SK-N-SH treated with all-trans-retinoic acid at 6 μM for 48 hours (cell line): ENCODE measurements at regions not wholly inside any gene's neighbourhood (a gene's known extent, or its start where the extent isn't known, plus 50 kb on each side); places are given as distances from the start of the nearest gene placed in this dataset.

Experiments
- ARNTL ChIP-seq: fragments of 450-650 bp; formaldehyde crosslinking; IDR thresholded peaks from 2 replicates; pipeline ENCODE4 v1.5.0; 2020; ENCODE audit warnings: low read depth, mild to moderate bottlenecking, moderate library complexity, borderline replicate concordance
- BACH2 ChIP-seq: fragments of 250-450 bp; sonication (Bioruptor Pico); IDR thresholded peaks from 2 replicates; pipeline ENCODE4 v1.9.0; 2021; ENCODE audit warnings: mild to moderate bottlenecking, borderline replicate concordance
- CSDC2 ChIP-seq: fragments of 250-450 bp; sonication (Bioruptor Pico); IDR thresholded peaks from 2 replicates; pipeline ENCODE4 v1.5.0; 2020; ENCODE audit warnings: mild to moderate bottlenecking, moderate library complexity
- OSR1 ChIP-seq: fragments of 250-450 bp; sonication (Bioruptor Pico); IDR thresholded peaks from 2 replicates; pipeline ENCODE4 v1.8.0; 2022; ENCODE audit warnings: moderate library complexity, mild to moderate bottlenecking, inconsistent platforms
- PPARA ChIP-seq: fragments of 250-450 bp; sonication (Bioruptor Pico); IDR thresholded peaks from 2 replicates; pipeline ENCODE4 v1.5.0; 2020; ENCODE audit warnings: mild to moderate bottlenecking, borderline replicate concordance
- ZC3H10 ChIP-seq: fragments of 250-450 bp; sonication (Bioruptor Pico); IDR thresholded peaks from 2 replicates; pipeline ENCODE4 v1.5.1; 2021; ENCODE audit warnings: mild to moderate bottlenecking, moderate library complexity
- ZNF565 ChIP-seq: fragments of 450-650 bp; formaldehyde crosslinking; conservative IDR thresholded peaks from 2 replicates; pipeline ENCODE4 v1.5.0; 2020; ENCODE audit warnings: low read depth, mild to moderate bottlenecking, moderate library complexity
- ZNF70 ChIP-seq: fragments of 450-650 bp; formaldehyde crosslinking; IDR thresholded peaks from 2 replicates; pipeline ENCODE4 v1.5.0; 2020; ENCODE audit warnings: mild to moderate bottlenecking, moderate library complexity
- ZNF8 ChIP-seq: fragments of 450-650 bp; formaldehyde crosslinking; IDR thresholded peaks from 2 replicates; pipeline ENCODE4 v1.5.0; 2020; ENCODE audit warnings: mild to moderate bottlenecking, moderate library complexity
- TF ChIP-seq, protein P1 (sequence below): fragments of 250-450 bp; sonication (Bioruptor Pico); IDR thresholded peaks from 2 replicates; pipeline ENCODE4 v1.8.0; 2021; ENCODE audit warnings: low read depth, mild to moderate bottlenecking, moderate library complexity, borderline replicate concordance
- TF ChIP-seq, protein P2 (sequence below): fragments of 250-450 bp; sonication (Bioruptor Pico); IDR thresholded peaks from 2 replicates; pipeline ENCODE4 v1.8.0; 2020; ENCODE audit warnings: mild to moderate bottlenecking, moderate library complexity, borderline replicate concordance
- TF ChIP-seq, protein P3 (sequence below): fragments of 250-450 bp; sonication (Bioruptor Pico); IDR thresholded peaks from 2 replicates; pipeline ENCODE4 v1.5.0; 2020; ENCODE audit warnings: mild to moderate bottlenecking, moderate library complexity
- TF ChIP-seq, protein P4 (sequence below): fragments of 250-450 bp; sonication (Bioruptor Pico); IDR thresholded peaks from 2 replicates; pipeline ENCODE4 v1.5.1; 2020; ENCODE audit warnings: low read depth, mild to moderate bottlenecking, moderate library complexity
- TF ChIP-seq, protein P5 (sequence below): fragments of 250-450 bp; sonication (Bioruptor Pico); IDR thresholded peaks from 2 replicates; pipeline ENCODE4 v1.5.1; 2021; ENCODE audit warnings: mild to moderate bottlenecking, moderate library complexity

DNA sequence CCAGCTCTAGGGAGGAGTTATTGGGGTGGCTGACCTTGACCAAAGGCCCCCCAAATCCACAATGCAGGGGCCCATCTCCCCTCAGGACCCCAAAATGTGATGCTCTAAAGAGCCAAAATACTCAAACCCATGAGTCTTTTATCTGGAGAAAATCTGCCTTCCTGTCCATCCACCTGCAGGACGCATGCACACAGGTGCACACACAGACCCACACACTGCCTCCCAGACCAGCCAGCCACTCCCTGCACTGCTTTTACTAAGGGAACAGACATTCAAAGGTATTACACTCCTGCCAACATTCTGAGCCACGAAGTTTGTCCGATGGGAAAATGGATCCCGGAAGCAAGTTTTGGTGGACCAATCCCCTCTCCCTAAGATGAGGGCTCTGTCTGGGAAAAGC, 76.1 kb upstream of the CDH5 start:
- TF ChIP-seq ZNF565 (no peak), BACH2 (CRISPR knock-in tag) (no peak), ARNTL (CRISPR knock-in tag) (no peak), ZC3H10 (CRISPR knock-in tag) (no peak), ZNF8 (CRISPR knock-in tag) (no peak), ZNF70 (CRISPR knock-in tag) (no peak), OSR1 (CRISPR knock-in tag) (no peak), CSDC2 (no peak), PPARA (CRISPR knock-in tag) (no peak)
- TF ChIP-seq, protein P1, sequence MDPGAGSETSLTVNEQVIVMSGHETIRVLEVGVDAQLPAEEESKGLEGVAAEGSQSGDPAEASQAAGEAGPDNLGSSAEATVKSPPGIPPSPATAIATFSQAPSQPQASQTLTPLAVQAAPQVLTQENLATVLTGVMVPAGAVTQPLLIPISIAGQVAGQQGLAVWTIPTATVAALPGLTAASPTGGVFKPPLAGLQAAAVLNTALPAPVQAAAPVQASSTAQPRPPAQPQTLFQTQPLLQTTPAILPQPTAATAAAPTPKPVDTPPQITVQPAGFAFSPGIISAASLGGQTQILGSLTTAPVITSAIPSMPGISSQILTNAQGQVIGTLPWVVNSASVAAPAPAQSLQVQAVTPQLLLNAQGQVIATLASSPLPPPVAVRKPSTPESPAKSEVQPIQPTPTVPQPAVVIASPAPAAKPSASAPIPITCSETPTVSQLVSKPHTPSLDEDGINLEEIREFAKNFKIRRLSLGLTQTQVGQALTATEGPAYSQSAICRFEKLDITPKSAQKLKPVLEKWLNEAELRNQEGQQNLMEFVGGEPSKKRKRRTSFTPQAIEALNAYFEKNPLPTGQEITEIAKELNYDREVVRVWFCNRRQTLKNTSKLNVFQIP, result no peak
- TF ChIP-seq, protein P2, sequence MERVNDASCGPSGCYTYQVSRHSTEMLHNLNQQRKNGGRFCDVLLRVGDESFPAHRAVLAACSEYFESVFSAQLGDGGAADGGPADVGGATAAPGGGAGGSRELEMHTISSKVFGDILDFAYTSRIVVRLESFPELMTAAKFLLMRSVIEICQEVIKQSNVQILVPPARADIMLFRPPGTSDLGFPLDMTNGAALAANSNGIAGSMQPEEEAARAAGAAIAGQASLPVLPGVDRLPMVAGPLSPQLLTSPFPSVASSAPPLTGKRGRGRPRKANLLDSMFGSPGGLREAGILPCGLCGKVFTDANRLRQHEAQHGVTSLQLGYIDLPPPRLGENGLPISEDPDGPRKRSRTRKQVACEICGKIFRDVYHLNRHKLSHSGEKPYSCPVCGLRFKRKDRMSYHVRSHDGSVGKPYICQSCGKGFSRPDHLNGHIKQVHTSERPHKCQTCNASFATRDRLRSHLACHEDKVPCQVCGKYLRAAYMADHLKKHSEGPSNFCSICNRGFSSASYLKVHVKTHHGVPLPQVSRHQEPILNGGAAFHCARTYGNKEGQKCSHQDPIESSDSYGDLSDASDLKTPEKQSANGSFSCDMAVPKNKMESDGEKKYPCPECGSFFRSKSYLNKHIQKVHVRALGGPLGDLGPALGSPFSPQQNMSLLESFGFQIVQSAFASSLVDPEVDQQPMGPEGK (CRISPR knock-in tag), result no peak
- TF ChIP-seq, protein P3, sequence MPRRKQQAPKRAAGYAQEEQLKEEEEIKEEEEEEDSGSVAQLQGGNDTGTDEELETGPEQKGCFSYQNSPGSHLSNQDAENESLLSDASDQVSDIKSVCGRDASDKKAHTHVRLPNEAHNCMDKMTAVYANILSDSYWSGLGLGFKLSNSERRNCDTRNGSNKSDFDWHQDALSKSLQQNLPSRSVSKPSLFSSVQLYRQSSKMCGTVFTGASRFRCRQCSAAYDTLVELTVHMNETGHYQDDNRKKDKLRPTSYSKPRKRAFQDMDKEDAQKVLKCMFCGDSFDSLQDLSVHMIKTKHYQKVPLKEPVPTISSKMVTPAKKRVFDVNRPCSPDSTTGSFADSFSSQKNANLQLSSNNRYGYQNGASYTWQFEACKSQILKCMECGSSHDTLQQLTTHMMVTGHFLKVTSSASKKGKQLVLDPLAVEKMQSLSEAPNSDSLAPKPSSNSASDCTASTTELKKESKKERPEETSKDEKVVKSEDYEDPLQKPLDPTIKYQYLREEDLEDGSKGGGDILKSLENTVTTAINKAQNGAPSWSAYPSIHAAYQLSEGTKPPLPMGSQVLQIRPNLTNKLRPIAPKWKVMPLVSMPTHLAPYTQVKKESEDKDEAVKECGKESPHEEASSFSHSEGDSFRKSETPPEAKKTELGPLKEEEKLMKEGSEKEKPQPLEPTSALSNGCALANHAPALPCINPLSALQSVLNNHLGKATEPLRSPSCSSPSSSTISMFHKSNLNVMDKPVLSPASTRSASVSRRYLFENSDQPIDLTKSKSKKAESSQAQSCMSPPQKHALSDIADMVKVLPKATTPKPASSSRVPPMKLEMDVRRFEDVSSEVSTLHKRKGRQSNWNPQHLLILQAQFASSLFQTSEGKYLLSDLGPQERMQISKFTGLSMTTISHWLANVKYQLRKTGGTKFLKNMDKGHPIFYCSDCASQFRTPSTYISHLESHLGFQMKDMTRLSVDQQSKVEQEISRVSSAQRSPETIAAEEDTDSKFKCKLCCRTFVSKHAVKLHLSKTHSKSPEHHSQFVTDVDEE (CRISPR knock-in tag), result no peak
- TF ChIP-seq, protein P4, sequence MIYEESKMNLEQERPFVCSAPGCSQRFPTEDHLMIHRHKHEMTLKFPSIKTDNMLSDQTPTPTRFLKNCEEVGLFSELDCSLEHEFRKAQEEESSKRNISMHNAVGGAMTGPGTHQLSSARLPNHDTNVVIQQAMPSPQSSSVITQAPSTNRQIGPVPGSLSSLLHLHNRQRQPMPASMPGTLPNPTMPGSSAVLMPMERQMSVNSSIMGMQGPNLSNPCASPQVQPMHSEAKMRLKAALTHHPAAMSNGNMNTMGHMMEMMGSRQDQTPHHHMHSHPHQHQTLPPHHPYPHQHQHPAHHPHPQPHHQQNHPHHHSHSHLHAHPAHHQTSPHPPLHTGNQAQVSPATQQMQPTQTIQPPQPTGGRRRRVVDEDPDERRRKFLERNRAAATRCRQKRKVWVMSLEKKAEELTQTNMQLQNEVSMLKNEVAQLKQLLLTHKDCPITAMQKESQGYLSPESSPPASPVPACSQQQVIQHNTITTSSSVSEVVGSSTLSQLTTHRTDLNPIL (CRISPR knock-in tag), result no peak
- TF ChIP-seq, protein P5, sequence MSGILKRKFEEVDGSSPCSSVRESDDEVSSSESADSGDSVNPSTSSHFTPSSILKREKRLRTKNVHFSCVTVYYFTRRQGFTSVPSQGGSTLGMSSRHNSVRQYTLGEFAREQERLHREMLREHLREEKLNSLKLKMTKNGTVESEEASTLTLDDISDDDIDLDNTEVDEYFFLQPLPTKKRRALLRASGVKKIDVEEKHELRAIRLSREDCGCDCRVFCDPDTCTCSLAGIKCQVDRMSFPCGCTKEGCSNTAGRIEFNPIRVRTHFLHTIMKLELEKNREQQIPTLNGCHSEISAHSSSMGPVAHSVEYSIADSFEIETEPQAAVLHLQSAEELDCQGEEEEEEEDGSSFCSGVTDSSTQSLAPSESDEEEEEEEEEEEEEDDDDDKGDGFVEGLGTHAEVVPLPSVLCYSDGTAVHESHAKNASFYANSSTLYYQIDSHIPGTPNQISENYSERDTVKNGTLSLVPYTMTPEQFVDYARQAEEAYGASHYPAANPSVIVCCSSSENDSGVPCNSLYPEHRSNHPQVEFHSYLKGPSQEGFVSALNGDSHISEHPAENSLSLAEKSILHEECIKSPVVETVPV (CRISPR knock-in tag), result no peak
